OCI-LY7 (cell line): ENCODE measurements at regions not wholly inside any gene's neighbourhood (a gene's known extent, or its start where the extent isn't known, plus 50 kb on each side); places are given as distances from the start of the nearest gene placed in this dataset.

ENCODE experiments used
- BruUV-seq: library from RNA; stranded (reverse); fragments of 400-500 nt; replicated peaks from 2 replicates; lab custom pipeline; 2021; lab: Mats Ljungman, UMichigan
- CTCF ChIA-PET: fragments of 300-600 bp; sonication (Branson Sonifier 250); formaldehyde crosslinking; loops from one replicate; lab custom pipeline; 2022; ENCODE audit warnings: antibody characterized with exemption; ENCODE audit not compliant: unreplicated experiment; lab: Charles Lee
- POLR2A ChIA-PET: fragments of 300-600 bp; sonication (Branson Sonifier 250); formaldehyde crosslinking; loops from one replicate; lab custom pipeline; 2022; ENCODE audit warnings: antibody characterized with exemption; lab: Charles Lee
- DNase-seq: peaks from one replicate; pipeline ENCODE4 v3.0.0-alpha.2; 2015; ENCODE audit warnings: low spot score
- H2AFZ ChIP-seq: fragments of 200-600 bp; sonication (generic), shearing (Covaris generic); 2 replicates; pipeline ENCODE4 v1.6.1; 2014; ENCODE audit warnings: mild to moderate bottlenecking, antibody characterized with exemption, low read length, moderate library complexity
- H3K27ac ChIP-seq: fragments of 200-600 bp; sonication (generic); 2 replicates; pipeline ENCODE4 v1.5.1; 2014; ENCODE audit warnings: mixed run types, low read depth, mild to moderate bottlenecking, moderate library complexity, low read length, inconsistent platforms; ENCODE audit not compliant: poor library complexity, severe bottlenecking
- H3K36me3 ChIP-seq: fragments of 200-600 bp; sonication (generic); 2 replicates; pipeline ENCODE4 v1.6.1; 2014; ENCODE audit warnings: mild to moderate bottlenecking, antibody characterized with exemption, low read length, moderate library complexity, mixed read lengths; ENCODE audit not compliant: insufficient read depth
- H3K4me1 ChIP-seq: fragments of 200-600 bp; sonication (generic); 2 replicates; pipeline ENCODE4 v1.5.1; 2014; ENCODE audit warnings: mild to moderate bottlenecking, low read length; ENCODE audit not compliant: insufficient read depth, poor library complexity, severe bottlenecking
- H3K4me2 ChIP-seq: fragments of 200-600 bp; sonication (generic); 2 replicates; pipeline ENCODE4 v1.6.1; 2014; ENCODE audit warnings: mild to moderate bottlenecking, low read length
- H3K4me3 ChIP-seq: fragments of 200-600 bp; sonication (generic); 2 replicates; pipeline ENCODE4 v1.5.1; 2014; ENCODE audit warnings: mild to moderate bottlenecking, low read depth, low read length; ENCODE audit not compliant: poor library complexity, severe bottlenecking
- H3K79me2 ChIP-seq: fragments of 200-600 bp; sonication (generic); 2 replicates; pipeline ENCODE4 v1.6.1; 2016; ENCODE audit warnings: low read depth, mild to moderate bottlenecking, low read length, moderate library complexity, mixed read lengths; ENCODE audit not compliant: insufficient read depth
- H3K9me2 ChIP-seq: fragments of 200-600 bp; sonication (generic); 2 replicates; pipeline ENCODE4 v1.6.1; 2016; ENCODE audit warnings: mild to moderate bottlenecking, low read length, mixed read lengths; ENCODE audit not compliant: insufficient read depth
- H3K9me3 ChIP-seq: fragments of 200-600 bp; sonication (generic); 2 replicates; pipeline ENCODE4 v1.6.1; 2014; ENCODE audit warnings: mild to moderate bottlenecking, mixed run types, low read length, mixed read lengths
- H4K20me1 ChIP-seq: fragments of 200-600 bp; sonication (generic); 2 replicates; pipeline ENCODE4 v1.6.1; 2014; ENCODE audit warnings: mild to moderate bottlenecking, antibody characterized with exemption, low read length, moderate library complexity, mixed read lengths; ENCODE audit not compliant: insufficient read depth
- EZH2phosphoT487 ChIP-seq: fragments of 200-600 bp; sonication (generic); IDR thresholded peaks from 2 replicates; pipeline ENCODE4 v1.6.1; 2018; ENCODE audit warnings: low read depth, borderline replicate concordance, mild to moderate bottlenecking, mixed run types, antibody characterized with exemption, low read length, moderate library complexity, mixed read lengths
- intact Hi-C: fragments of 100-400 bp; cut with micrococcal nuclease; formaldehyde crosslinking; loops from one replicate; pipeline ENCODE4 v1.10.0; 2022; ENCODE audit not compliant: unreplicated experiment
- TF ChIP-seq, protein P1 (sequence below): fragments of 200-600 bp; sonication (generic); conservative IDR thresholded peaks from 2 replicates; pipeline ENCODE4 v1.5.1; 2014; ENCODE audit warnings: mild to moderate bottlenecking, antibody characterized with exemption, low read length, moderate library complexity, mixed read lengths

DNA sequence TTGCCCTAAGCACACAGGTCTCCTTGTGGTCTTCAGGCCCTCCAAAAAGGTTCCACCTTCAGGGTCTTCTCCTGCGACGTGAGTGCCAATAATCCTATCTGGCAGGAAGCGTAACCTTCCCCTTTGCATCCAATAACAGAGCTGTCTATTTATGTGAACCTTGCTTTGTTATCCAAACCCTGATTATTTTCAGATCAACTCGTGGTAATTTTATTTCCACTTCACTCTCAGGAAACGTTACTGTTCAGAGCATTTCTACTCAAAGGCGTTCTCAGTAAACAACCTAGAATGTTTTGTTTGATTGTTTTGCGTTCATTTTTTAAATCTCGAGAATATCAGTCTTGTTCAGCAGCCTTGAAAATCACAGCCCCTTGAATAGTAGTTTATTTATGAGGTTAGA, 232.3 kb upstream of the KLF6 start:
- H3K79me2 ChIP-seq, result no peaks in the 10 kb centered on the region
- H4K20me1 ChIP-seq, result no peaks in the 10 kb centered on the region
- H3K4me2 ChIP-seq, result no peak overlapping the region
- POLR2A ChIA-PET, result no interaction called here
- no TSS peak for BruUV-seq
- no peak overlapping the region for H3K27ac ChIP-seq
- no peak overlapping the region for H2AFZ ChIP-seq
- H3K4me3 ChIP-seq, result no peak overlapping the region
- TF ChIP-seq, protein P1, sequence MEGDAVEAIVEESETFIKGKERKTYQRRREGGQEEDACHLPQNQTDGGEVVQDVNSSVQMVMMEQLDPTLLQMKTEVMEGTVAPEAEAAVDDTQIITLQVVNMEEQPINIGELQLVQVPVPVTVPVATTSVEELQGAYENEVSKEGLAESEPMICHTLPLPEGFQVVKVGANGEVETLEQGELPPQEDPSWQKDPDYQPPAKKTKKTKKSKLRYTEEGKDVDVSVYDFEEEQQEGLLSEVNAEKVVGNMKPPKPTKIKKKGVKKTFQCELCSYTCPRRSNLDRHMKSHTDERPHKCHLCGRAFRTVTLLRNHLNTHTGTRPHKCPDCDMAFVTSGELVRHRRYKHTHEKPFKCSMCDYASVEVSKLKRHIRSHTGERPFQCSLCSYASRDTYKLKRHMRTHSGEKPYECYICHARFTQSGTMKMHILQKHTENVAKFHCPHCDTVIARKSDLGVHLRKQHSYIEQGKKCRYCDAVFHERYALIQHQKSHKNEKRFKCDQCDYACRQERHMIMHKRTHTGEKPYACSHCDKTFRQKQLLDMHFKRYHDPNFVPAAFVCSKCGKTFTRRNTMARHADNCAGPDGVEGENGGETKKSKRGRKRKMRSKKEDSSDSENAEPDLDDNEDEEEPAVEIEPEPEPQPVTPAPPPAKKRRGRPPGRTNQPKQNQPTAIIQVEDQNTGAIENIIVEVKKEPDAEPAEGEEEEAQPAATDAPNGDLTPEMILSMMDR, result no peak
- no peak for TF ChIP-seq EZH2phosphoT487
- H3K4me1 ChIP-seq, result no peaks in the 10 kb centered on the region
- no peaks in the 10 kb centered on the region for H3K9me3 ChIP-seq
- no peaks in the 10 kb centered on the region for H3K36me3 ChIP-seq
- no peak for DNase-seq
- CTCF ChIA-PET, result no interaction called here
- intact Hi-C loops, result no loop called here
- no peaks in the 10 kb centered on the region for H3K9me2 ChIP-seq

GRCh38 chr10:4016214-4016740, 231.3 kb upstream of the KLF6 start:
- no peak overlapping the region for H2AFZ ChIP-seq
- H4K20me1 ChIP-seq, result no peaks in the 10 kb centered on the region
- H3K9me2 ChIP-seq, result no peaks in the 10 kb centered on the region
- no peaks in the 10 kb centered on the region for H3K9me3 ChIP-seq
- no TSS peak for BruUV-seq
- intact Hi-C loops, result no loop called here
- H3K27ac ChIP-seq, result no peak overlapping the region
- TF ChIP-seq EZH2phosphoT487, result no peak
- TF ChIP-seq, protein P1, result no peak
- ChIA-PET CTCF (no interaction called here), POLR2A (interaction anchor here (1.5 kb wide), 1 partner anchor 12 kb away, joined by 4 read pairs; no protein-coding TSS in a partner anchor)
- no peak for DNase-seq
- H3K4me2 ChIP-seq, result no peak overlapping the region
- no peak overlapping the region for H3K4me3 ChIP-seq
- no peaks in the 10 kb centered on the region for H3K36me3 ChIP-seq
- no peaks in the 10 kb centered on the region for H3K4me1 ChIP-seq
- no peaks in the 10 kb centered on the region for H3K79me2 ChIP-seq

GRCh38 chr10:4013651-4014121, 228.7 kb upstream of the KLF6 start:
- intact Hi-C loops, result no loop called here
- H3K36me3 ChIP-seq, result no peaks in the 10 kb centered on the region
- CTCF ChIA-PET, result no interaction called here
- no peaks in the 10 kb centered on the region for H4K20me1 ChIP-seq
- no peak overlapping the region for H3K4me2 ChIP-seq
- H3K9me2 ChIP-seq, result no peaks in the 10 kb centered on the region
- POLR2A ChIA-PET, result no interaction called here
- no peak for DNase-seq
- no peak overlapping the region for H3K4me3 ChIP-seq
- TF ChIP-seq, protein P1, result no peak
- no peak for TF ChIP-seq EZH2phosphoT487
- no peak overlapping the region for H2AFZ ChIP-seq
- H3K9me3 ChIP-seq, result no peaks in the 10 kb centered on the region
- H3K27ac ChIP-seq, result no peak overlapping the region
- H3K4me1 ChIP-seq, result no peaks in the 10 kb centered on the region
- no TSS peak for BruUV-seq
- no peaks in the 10 kb centered on the region for H3K79me2 ChIP-seq
